GM20000 (cell line): ENCODE measurements at regions not wholly inside any gene's neighbourhood (a gene's known extent, or its start where the extent isn't known, plus 50 kb on each side); places are given as distances from the start of the nearest gene placed in this dataset.

ENCODE experiments used
- DNase-seq: peaks from one replicate; pipeline ENCODE4 v3.0.0; 2012; ENCODE audit warnings: low spot score
- TF ChIP-seq, protein P1 (sequence below): IDR thresholded peaks from 2 replicates; pipeline ENCODE4 v1.5.1; 2012; ENCODE audit warnings: mild to moderate bottlenecking, control low read depth; ENCODE audit errors: extremely low read depth, missing control alignments

- TF ChIP-seq, protein P1, sequence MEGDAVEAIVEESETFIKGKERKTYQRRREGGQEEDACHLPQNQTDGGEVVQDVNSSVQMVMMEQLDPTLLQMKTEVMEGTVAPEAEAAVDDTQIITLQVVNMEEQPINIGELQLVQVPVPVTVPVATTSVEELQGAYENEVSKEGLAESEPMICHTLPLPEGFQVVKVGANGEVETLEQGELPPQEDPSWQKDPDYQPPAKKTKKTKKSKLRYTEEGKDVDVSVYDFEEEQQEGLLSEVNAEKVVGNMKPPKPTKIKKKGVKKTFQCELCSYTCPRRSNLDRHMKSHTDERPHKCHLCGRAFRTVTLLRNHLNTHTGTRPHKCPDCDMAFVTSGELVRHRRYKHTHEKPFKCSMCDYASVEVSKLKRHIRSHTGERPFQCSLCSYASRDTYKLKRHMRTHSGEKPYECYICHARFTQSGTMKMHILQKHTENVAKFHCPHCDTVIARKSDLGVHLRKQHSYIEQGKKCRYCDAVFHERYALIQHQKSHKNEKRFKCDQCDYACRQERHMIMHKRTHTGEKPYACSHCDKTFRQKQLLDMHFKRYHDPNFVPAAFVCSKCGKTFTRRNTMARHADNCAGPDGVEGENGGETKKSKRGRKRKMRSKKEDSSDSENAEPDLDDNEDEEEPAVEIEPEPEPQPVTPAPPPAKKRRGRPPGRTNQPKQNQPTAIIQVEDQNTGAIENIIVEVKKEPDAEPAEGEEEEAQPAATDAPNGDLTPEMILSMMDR = no peak
- DNase-seq = no peak
Measured at GRCh38 chr1:98019747-98020146, 98.9 kb upstream of the DPYD start.

DNA sequence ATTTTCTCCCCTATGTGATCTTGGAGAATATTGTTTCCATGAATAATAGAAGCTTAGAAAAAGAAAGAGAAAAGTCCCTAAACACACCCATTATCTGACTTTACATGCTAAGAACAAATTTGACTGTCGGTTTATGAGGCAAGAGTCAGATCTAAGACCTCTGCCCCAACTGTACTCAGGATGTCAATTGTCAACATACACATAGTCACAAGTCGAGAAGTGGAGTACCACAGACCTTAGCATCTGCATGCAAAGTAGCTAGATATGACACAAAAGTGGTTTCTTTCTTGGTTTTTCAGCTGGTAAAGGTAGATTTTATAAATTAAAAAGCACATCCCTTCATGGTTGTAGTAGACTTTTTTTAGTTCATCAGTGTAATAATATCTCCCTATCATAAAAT lies 97.2 kb upstream of the DPYD start:
- no peak for DNase-seq
- TF ChIP-seq, protein P1 = no peak

DNA sequence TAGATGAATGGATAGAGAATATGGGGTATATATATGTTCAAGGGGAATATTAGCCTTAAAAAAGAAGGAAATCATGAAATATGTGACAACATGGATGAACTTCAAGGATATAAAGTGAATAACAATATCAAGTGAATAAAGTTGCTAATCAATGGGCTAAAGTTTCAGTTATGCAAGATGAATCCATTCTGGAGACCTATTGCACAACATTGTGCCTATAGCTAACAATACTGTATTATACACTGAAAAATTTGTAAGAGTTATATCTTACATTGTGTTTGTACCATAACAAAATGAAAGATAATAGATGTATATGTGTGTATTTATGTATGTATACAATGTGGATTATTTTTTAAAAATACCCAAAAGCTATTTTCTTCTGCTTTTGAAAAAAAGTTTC lies 96.3 kb upstream of the DPYD start:
- DNase-seq = no peak
- TF ChIP-seq, protein P1 = no peak

- TF ChIP-seq, protein P1 = no peak
- DNase-seq = no peak
Measured at GRCh38 chr1:98008373-98008772, 87.5 kb upstream of the DPYD start.

- TF ChIP-seq, protein P1 = no peak
- DNase-seq = no peak
Measured at GRCh38 chr1:98005326-98006010, 84.6 kb upstream of the DPYD start.

DNA sequence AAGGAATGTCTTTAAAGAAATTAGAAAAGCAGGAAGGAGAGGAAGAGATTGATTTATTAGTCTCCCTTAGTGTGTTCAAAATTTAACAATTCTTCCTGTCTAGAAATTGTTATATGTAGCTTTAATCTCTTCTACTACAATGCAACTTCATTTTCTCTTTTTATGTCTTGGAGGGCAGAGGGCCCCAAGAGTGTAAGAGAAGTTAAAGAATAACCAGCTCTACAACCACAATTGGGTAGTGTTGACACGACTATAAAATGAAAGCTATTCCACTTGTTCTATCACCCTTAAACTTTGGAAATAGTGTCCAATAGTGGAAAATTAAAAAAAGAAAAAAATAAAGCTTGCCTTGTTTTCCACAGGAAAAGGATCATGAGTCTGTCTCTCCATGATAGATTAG lies 82.6 kb upstream of the DPYD start:
- TF ChIP-seq, protein P1 = no peak
- no peak for DNase-seq

GRCh38 chr1:98002288-98002687 lies 81.5 kb upstream of the DPYD start:
- TF ChIP-seq, protein P1 = no peak
- no peak for DNase-seq
